Adrenal gland (tissue), 9 donors: ENCODE measurements at regions not wholly inside any gene's neighbourhood (a gene's known extent, or its start where the extent isn't known, plus 50 kb on each side); places are given as distances from the start of the nearest gene placed in this dataset.

Experiments
- DNase-seq, 7 donors: peaks; one replicate each; pipeline ENCODE4 v3.0.0-alpha.2; 2019 to 2020
- H3K27ac ChIP-seq, 5 donors: fragments of 200-600 bp; sonication (generic) in 4 of 5; 1 replicate in 3 of 5; 2 replicates in 2 of 5; pipeline versions ENCODE4 v1.5.1 to v1.8.0; 2016 to 2020; ENCODE audit warnings: mild to moderate bottlenecking in 1 of 5
- H3K27me3 ChIP-seq: fragments of 200-600 bp; 2 replicates; pipeline ENCODE4 v1.8.0; 2021
- H3K36me3 ChIP-seq, 2 donors: fragments of 200-600 bp; replicated peaks in 1 of 2; 1 replicate in 1 of 2; 2 replicates in 1 of 2; pipeline versions ENCODE4 v1.5.1 to v1.8.0; 2018 to 2022
- H3K4me1 ChIP-seq, 2 donors: fragments of 200-600 bp; replicated peaks in 1 of 2; 1 replicate in 1 of 2; 2 replicates in 1 of 2; pipeline versions ENCODE4 v1.5.1 to v1.8.0; 2018 to 2021
- H3K4me3 ChIP-seq, 4 donors: fragments of 200-600 bp; sonication (generic) in 3 of 4; one replicate each; pipeline ENCODE4 v1.5.1; 2016 to 2018
- H3K9me3 ChIP-seq, 3 donors: fragments of 200-600 bp; sonication (generic) in 1 of 3; replicated peaks in 1 of 3; 1 replicate in 2 of 3; 2 replicates in 1 of 3; pipeline versions ENCODE4 v1.5.1 to v1.8.0; 2016 to 2021
- POLR2A ChIP-seq, 2 donors: fragments of 450-650 bp; IDR thresholded peaks; one replicate each; pipeline ENCODE4 v1.6.1; 2017; ENCODE audit warnings: antibody characterized with exemption in 2 of 2, mild to moderate bottlenecking in 2 of 2, moderate library complexity in 1 of 2
- WGBS, 4 donors: extraction: QIAGEN DNeasy Blood & Tissue Kit in 2 of 4; methylation state at CpG; one replicate each; pipeline versions ENCODE4 v1.1.5 to v1.1.7; 2013 to 2017; 5-methylcytosine and 5-hydroxymethylcytosine counted together
- intact Hi-C, 2 donors: fragments of 100-400 bp; cut with DNase I; formaldehyde crosslinking; loops; one replicate each; pipeline versions ENCODE4 v1.14.1 to v1.15.0; 2022 to 2023
- TF ChIP-seq, protein P1 (sequence below), 6 experiments: fragments of 450-650 bp in 4 of 6; fragments of 200-600 bp in 2 of 6; sonication (generic) in 1 of 6; IDR thresholded peaks; 1 replicate in 5 of 6; 2 replicates in 1 of 6; pipeline versions ENCODE4 v1.5.1 to v1.8.0; 2016 to 2021; ENCODE audit warnings: antibody characterized with exemption in 6 of 6, mild to moderate bottlenecking in 2 of 6, moderate library complexity in 1 of 6
- donor health status: healthy with polysubstance abuse.
- donor health status: Bipolar disorder and iron deficiency.
- donor health status: DM: yes; HTN: yes; CAD: no.
- donor health status: DM: no; HTN: no; CAD: no.
- donor health status: DM: no; HTN: no; CAD: no.

DNA sequence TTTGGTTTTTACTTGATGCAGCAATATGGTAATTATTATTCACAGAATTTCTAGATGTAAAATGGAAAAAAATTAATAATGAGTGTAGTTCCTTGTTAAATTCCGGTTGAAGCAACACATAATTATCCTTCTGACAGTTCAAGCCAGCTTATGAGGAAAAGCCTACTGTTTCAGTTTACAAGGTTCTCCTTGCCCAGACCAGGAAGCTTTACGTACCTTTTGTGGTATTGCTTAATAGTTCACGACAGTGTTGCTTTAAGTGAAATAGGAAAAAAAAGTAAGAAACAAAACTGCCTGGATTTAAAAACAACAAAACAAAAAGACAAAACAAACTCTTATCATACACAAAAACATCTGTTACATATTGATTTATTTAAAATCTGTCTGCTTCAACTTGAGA is 547.3 kb upstream of the C9orf72 start:
- intact Hi-C loops = no loop called here
- DNase-seq = no peak
- WGBS, 4 donors = 49 to 55% (median 52%) methylated on average over 3 of the region's 3 CpGs

DNA sequence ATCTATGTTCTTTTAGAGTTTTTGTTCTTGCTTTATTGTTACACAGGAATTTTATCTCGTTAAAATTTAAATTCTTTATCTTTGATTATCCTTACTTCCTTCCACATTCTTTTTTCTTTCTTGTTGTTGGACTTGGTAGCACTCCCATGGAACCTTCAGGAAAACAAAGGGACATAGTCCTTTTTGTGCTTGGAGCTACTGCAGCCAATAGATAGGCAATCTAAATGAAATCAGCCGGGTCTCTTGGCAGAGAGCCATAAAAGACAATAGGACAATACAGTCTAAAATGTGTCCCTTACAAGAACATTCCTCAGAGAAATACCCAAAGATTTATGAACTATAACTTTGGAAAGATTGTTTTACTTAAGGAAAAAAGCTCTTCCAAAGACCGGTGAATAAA is 548.1 kb upstream of the C9orf72 start:
- Histone ChIP-seq H3K27me3 (no peaks in the 10 kb centered on the region), H3K4me3 (no peak overlapping the region), H3K36me3 (no peaks in the 10 kb centered on the region), H3K27ac (no peak overlapping the region), H3K9me3 (no peaks in the 10 kb centered on the region), H3K4me1 (no peaks in the 10 kb centered on the region)
- no peak for TF ChIP-seq POLR2A (IDR thresholded peaks at IDR 0.05)
- TF ChIP-seq, protein P1, sequence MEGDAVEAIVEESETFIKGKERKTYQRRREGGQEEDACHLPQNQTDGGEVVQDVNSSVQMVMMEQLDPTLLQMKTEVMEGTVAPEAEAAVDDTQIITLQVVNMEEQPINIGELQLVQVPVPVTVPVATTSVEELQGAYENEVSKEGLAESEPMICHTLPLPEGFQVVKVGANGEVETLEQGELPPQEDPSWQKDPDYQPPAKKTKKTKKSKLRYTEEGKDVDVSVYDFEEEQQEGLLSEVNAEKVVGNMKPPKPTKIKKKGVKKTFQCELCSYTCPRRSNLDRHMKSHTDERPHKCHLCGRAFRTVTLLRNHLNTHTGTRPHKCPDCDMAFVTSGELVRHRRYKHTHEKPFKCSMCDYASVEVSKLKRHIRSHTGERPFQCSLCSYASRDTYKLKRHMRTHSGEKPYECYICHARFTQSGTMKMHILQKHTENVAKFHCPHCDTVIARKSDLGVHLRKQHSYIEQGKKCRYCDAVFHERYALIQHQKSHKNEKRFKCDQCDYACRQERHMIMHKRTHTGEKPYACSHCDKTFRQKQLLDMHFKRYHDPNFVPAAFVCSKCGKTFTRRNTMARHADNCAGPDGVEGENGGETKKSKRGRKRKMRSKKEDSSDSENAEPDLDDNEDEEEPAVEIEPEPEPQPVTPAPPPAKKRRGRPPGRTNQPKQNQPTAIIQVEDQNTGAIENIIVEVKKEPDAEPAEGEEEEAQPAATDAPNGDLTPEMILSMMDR (IDR thresholded peaks at IDR 0.05) = no peak
- DNase-seq = no peak
- intact Hi-C loops = no loop called here
- 28 to 42% (median 34%) methylated on average over 3 of the region's 3 CpGs for WGBS, 4 donors

More for the DNA sequence above, 547.3 kb upstream of the C9orf72 start:
- no peak overlapping the region for H3K27ac ChIP-seq
- no peak overlapping the region for H3K4me3 ChIP-seq
- H3K4me1 ChIP-seq = no peaks in the 10 kb centered on the region
- no peak for TF ChIP-seq POLR2A (IDR thresholded peaks at IDR 0.05)
- TF ChIP-seq, protein P1 (IDR thresholded peaks at IDR 0.05) = no peak
- H3K9me3 ChIP-seq = no peaks in the 10 kb centered on the region
- H3K27me3 ChIP-seq = no peaks in the 10 kb centered on the region
- H3K36me3 ChIP-seq = no peaks in the 10 kb centered on the region

DNA sequence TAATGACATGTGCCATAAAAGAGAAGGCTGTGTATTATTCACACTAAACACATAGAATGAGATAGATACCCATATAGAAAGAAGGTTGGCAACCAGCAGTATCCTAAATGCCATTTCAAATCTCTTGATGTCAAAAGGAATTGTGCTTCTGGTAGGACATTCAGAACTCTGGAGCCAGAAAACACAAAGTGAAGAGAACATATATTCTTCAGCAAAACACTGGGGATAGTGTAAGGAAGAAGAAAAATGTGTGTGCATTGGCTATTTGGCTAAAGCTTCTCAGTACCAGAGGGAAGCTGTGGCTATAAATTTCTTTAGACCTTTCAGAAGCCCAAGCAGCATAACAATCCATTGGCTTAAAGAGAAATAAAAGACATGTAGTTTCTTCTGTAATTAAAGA is 551.6 kb upstream of the C9orf72 start:
- Histone ChIP-seq H3K4me3 (no peak overlapping the region), H3K4me1 (no peaks in the 10 kb centered on the region), H3K27me3 (no peaks in the 10 kb centered on the region), H3K9me3 (no peaks in the 10 kb centered on the region), H3K36me3 (no peaks in the 10 kb centered on the region), H3K27ac (no peak overlapping the region)
- no peak for TF ChIP-seq POLR2A (IDR thresholded peaks at IDR 0.05)
- TF ChIP-seq, protein P1 (IDR thresholded peaks at IDR 0.05) = no peak
- intact Hi-C loops = no loop called here
- DNase-seq = no peak

DNA sequence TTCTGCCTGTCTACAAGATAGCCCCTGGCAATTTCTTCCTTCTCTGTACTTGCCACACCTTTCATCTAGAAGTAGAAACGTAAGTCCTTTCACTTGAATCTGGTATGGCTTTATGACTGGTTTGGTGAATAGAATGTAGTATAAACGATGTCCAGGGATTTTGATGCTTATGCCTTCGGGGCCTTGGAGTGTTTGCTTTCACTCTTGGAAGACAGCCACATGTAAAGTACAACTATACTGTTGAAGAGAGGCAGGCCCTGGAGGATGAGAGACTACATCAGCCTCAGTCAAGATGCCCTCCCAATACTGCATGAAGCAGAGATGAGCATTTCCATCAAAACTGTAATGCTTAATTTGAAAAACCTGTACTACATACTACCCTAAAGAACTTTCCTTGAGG is 553.8 kb upstream of the C9orf72 start:
- no peaks in the 10 kb centered on the region for H3K27me3 ChIP-seq
- WGBS, 4 donors = 51 to 60% (median 56%) methylated on average over 3 of the region's 3 CpGs
- no peaks in the 10 kb centered on the region for H3K36me3 ChIP-seq
- intact Hi-C loops = no loop called here
- TF ChIP-seq, protein P1 (IDR thresholded peaks at IDR 0.05) = no peak
- no peak for TF ChIP-seq POLR2A (IDR thresholded peaks at IDR 0.05)
- H3K27ac ChIP-seq = no peak overlapping the region
- H3K4me1 ChIP-seq = no peaks in the 10 kb centered on the region
- no peak overlapping the region for H3K4me3 ChIP-seq
- no peak for DNase-seq
- H3K9me3 ChIP-seq = no peaks in the 10 kb centered on the region
